PFSK-1 (cell line): ENCODE measurements at regions not wholly inside any gene's neighbourhood (a gene's known extent, or its start where the extent isn't known, plus 50 kb on each side); places are given as distances from the start of the nearest gene placed in this dataset.

ENCODE experiments used
- FOXP2 ChIP-seq: optimal IDR thresholded peaks from 2 replicates; pipeline ENCODE3; 2011; ENCODE audit warnings: borderline replicate concordance, control low read depth, inconsistent platforms; ENCODE audit not compliant: insufficient read depth; ENCODE audit errors: extremely low read length, extremely low read depth
- POLR2AphosphoS5 ChIP-seq: IDR thresholded peaks from 2 replicates; pipeline ENCODE4 v1.6.1; 2012; ENCODE audit warnings: low read depth, mild to moderate bottlenecking, control low read depth, low read length, moderate library complexity
- REST ChIP-seq, 2 experiments: IDR thresholded peaks; 2 replicates each; pipeline versions ENCODE4 v1.6.1 to v1.8.0; 2011 to 2012; ENCODE audit warnings: low read depth in 2 of 2, low read length in 2 of 2, control low read depth in 1 of 2, inconsistent platforms in 1 of 2, mild to moderate bottlenecking in 1 of 2, moderate library complexity in 1 of 2; ENCODE audit not compliant: insufficient read depth in 1 of 2
- SIN3A ChIP-seq: IDR thresholded peaks from 2 replicates; pipeline ENCODE4 v1.6.1; 2012; ENCODE audit warnings: mild to moderate bottlenecking, low read length, moderate library complexity, borderline replicate concordance; ENCODE audit not compliant: insufficient read depth
- TAF1 ChIP-seq: IDR thresholded peaks from 2 replicates; pipeline ENCODE4 v1.6.1; 2012; ENCODE audit warnings: low read length, control low read depth, borderline replicate concordance; ENCODE audit not compliant: insufficient read depth

- TF ChIP-seq SIN3A (no peak), FOXP2 (no peak), REST (IDR thresholded peaks at IDR 0.05; ENCODE audit: insufficient read depth in 1 of 2, low read depth in 2 of 2, low read length in 2 of 2) (no peak), POLR2AphosphoS5 (no peak), TAF1 (no peak)
Measured at GRCh38 chr13:65378943-65379519, 1851.1 kb downstream of the PCDH9 start.

DNA sequence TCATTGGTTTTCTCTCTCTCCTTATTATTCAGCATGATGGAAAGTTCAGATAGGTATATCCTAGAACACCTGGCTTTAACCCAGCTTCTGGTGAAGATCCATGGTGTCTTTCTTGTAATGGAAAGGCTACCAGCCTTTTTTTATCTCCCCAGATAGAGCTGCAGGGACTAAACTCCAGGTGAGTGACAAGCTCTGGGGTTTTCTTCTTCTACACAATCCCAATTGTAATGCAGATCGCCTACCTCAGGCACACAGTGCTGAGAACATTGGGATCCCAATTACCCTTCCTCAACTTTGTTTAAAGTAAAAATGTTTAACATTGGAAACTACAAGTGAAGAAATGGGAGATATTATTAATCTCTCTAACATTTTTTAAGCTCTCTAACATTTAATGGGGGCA, 1851.7 kb downstream of the PCDH9 start:
- no peak for TF ChIP-seq SIN3A
- TF ChIP-seq POLR2AphosphoS5: no peak
- no peak for TF ChIP-seq REST (IDR thresholded peaks at IDR 0.05; ENCODE audit: insufficient read depth in 1 of 2, low read depth in 2 of 2, low read length in 2 of 2)
- TF ChIP-seq FOXP2: no peak
- TF ChIP-seq TAF1: no peak

- TF ChIP-seq POLR2AphosphoS5 (no peak), FOXP2 (no peak), TAF1 (no peak), REST (IDR thresholded peaks at IDR 0.05; ENCODE audit: insufficient read depth in 1 of 2, low read depth in 2 of 2, low read length in 2 of 2) (no peak), SIN3A (no peak)
Measured at GRCh38 chr13:65368832-65369231, 1861.3 kb downstream of the PCDH9 start.

GRCh38 chr13:65353951-65354350, 1876.2 kb downstream of the PCDH9 start:
- TF ChIP-seq SIN3A: no peak
- TF ChIP-seq POLR2AphosphoS5: no peak
- no peak for TF ChIP-seq TAF1
- TF ChIP-seq FOXP2: no peak
- no peak for TF ChIP-seq REST (IDR thresholded peaks at IDR 0.05; ENCODE audit: insufficient read depth in 1 of 2, low read depth in 2 of 2, low read length in 2 of 2)
